ENCODE measurements at regions not wholly inside any gene's neighbourhood (a gene's known extent, or its start where the extent isn't known, plus 50 kb on each side); places are given as distances from the start of the nearest gene placed in this dataset.

DNA sequence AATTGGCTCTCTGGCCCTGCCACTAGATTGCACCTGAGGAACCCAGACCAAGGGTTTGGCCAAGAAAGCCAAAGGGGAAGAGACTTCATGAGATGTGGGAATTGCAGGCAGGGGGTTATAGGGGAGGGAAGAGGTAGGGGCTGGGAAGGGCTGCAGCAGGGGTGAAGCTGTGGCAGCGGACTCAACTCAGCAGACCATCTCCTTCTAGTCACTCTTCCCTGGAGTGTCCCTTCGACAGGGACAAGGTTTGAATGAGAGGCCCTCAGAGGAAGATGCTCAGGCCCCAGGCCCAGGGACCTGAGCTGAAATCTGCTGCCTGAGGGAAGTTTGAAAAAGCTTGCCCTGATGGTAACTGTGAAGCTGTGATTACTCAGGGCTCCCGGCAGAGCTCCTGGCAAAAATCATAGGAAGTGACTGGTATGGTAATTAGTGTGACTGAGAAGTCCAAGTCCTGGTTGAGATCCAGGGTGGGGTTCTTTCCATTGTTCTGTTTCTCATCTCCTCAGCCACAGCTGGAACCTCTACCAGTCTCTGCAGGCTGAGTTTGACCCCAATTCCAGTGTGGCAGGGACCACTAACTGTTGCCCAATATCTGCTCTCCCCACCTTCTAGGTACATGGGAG lies 300.9 kb downstream of the CYP26B1 start:
- H3K4me3 ChIP-seq: no peak overlapping the region
- H4K20me1 ChIP-seq (replicated peaks; ENCODE audit: control insufficient read depth, insufficient read depth, low read length): 0 out of 2 replicates have a peak, but pooled peaks cover 3% of the 10 kb centered on the region
- CTCF ChIA-PET (ENCODE audit: low intra/inter-chr PET ratio): no interaction called here
- 0% methylated on average over 3 of the region's 3 CpGs for WGBS (ENCODE audit: insufficient coverage, low coverage, missing lambda C conversion rate)
- ATAC-seq (no peak), DNase-seq (ENCODE audit: extremely low read depth in 1 of 4, low spot score in 3 of 4) (no peak), FAIRE-seq (no peak)
- no peak for TF ChIP-seq RFX1 (IDR thresholded peaks at IDR 0.05)
- no peak for TF ChIP-seq NCOA6 (IDR thresholded peaks at IDR 0.05)
- no peak for TF ChIP-seq MCM5 (IDR thresholded peaks at IDR 0.05; ENCODE audit: low read depth)
- no peak for TF ChIP-seq MBD1 (CRISPR knock-in tag; IDR thresholded peaks at IDR 0.05)
- TF ChIP-seq CBX1 (IDR thresholded peaks at IDR 0.05; ENCODE audit: low read depth): no peak
- no peak for TF ChIP-seq TAF9B (IDR thresholded peaks at IDR 0.05; ENCODE audit: partially characterized antibody)
- H3K79me2 ChIP-seq (ENCODE audit: control insufficient read depth, insufficient read depth, low read length): no peaks in the 10 kb centered on the region
- BruUV-seq (replicated peaks): no TSS peak
- H3K36me3 ChIP-seq (ENCODE audit: control insufficient read depth, insufficient read depth, low read length): no peaks in the 10 kb centered on the region
- H3K9me3 ChIP-seq (replicated peaks; ENCODE audit: control insufficient read depth, insufficient read depth, low read depth, low read length): no peaks in the 10 kb centered on the region
- peaks cover 14 to 32% of the 10 kb centered on the region in 2 experiments; a peak in 4 of 5 replicates for H3K27me3 ChIP-seq (ENCODE audit: control insufficient read depth in 2 of 2, insufficient read depth in 2 of 2, low read length in 2 of 2)
- no peak overlapping the region for H3K4me2 ChIP-seq (ENCODE audit: insufficient read depth, low read length)
- in situ Hi-C loops (cut with MboI): no loop called here
- no peak overlapping the region for H2AFZ ChIP-seq (ENCODE audit: low read depth, low read length)
- H3K27ac ChIP-seq (ENCODE audit: extremely low read depth, low read depth, low read length): no peak overlapping the region
- POLR2A ChIA-PET: interaction anchor here (0.5 kb wide), 1 partner anchor 303 kb away, joined by 3 read pairs; no protein-coding TSS in a partner anchor
- intact Hi-C loops (cut with micrococcal nuclease): no loop called here
- no peak overlapping the region for H3K9ac ChIP-seq (ENCODE audit: insufficient read depth in 1 of 2, low read depth in 2 of 2, low read length in 2 of 2)
- H3K9me1 ChIP-seq (ENCODE audit: control insufficient read depth, insufficient read depth, low read length): no peaks in the 10 kb centered on the region
- no peaks in the 10 kb centered on the region for H3K4me1 ChIP-seq (replicated peaks in 1 of 2; ENCODE audit: control insufficient read depth in 2 of 2, insufficient read depth in 2 of 2, low read length in 2 of 2)

All from K562 (cell line).